ENCODE measurements at regions not wholly inside any gene's neighbourhood (a gene's known extent, or its start where the extent isn't known, plus 50 kb on each side); places are given as distances from the start of the nearest gene placed in this dataset.

DNA sequence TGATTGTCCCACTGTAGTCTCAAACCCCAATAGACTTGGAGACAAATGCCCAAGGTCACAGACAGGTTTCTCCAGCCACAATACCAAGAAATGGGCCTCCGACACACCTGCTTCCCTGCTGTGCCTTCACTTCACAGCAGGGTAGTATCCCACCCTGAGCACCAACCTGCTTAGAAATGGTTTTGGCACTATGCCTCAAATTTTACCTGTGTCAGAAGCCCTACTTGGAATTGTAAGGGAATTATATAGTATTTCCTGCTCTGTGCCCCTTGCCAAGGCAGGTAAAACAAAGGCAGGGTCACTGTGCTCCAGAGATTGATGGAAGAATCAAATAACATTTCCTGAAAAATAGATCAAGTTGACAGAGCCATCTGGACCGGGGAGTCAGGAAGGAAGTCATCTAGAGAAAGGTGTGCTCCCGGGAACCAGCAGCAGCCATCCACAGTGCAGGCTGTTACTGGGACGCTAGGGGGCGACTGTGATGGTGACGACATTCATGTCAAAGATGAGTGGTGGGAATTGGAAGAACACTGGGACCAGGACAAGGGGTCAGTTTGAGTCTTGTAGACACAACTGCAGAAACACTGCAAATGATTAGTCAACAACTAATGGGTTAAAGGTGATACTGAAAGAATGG, 117.8 kb upstream of the AKR1E2 start:
- no peak for DNase-seq (ENCODE audit: low read depth)

DNA sequence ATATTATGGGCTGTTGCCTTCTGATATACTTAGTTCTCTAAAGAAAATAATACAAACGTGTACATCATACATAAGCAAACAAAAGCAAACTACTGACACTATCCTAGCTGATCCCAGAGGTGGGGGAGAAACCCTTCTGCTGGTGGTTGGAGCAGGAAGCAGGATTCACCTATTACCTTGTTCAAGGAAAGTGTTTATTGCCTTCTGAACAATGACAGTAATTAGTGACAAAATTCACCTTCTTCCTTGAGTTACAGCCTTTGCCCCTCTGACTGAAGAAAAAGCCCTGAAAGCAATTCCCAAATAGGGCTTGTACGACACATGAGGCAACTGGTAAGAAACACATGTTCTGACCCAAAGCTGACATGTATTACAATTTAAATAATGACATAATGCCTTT, 118.8 kb upstream of the AKR1E2 start:
- DNase-seq (ENCODE audit: low read depth) = no peak
- TF ChIP-seq, protein P1, sequence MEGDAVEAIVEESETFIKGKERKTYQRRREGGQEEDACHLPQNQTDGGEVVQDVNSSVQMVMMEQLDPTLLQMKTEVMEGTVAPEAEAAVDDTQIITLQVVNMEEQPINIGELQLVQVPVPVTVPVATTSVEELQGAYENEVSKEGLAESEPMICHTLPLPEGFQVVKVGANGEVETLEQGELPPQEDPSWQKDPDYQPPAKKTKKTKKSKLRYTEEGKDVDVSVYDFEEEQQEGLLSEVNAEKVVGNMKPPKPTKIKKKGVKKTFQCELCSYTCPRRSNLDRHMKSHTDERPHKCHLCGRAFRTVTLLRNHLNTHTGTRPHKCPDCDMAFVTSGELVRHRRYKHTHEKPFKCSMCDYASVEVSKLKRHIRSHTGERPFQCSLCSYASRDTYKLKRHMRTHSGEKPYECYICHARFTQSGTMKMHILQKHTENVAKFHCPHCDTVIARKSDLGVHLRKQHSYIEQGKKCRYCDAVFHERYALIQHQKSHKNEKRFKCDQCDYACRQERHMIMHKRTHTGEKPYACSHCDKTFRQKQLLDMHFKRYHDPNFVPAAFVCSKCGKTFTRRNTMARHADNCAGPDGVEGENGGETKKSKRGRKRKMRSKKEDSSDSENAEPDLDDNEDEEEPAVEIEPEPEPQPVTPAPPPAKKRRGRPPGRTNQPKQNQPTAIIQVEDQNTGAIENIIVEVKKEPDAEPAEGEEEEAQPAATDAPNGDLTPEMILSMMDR (conservative IDR thresholded peaks at IDR 0.05; ENCODE audit: low read depth, low read length) = no peak
- no peak overlapping the region for H3K4me3 ChIP-seq (ENCODE audit: low read depth, low read length)

More for the DNA sequence above, 117.8 kb upstream of the AKR1E2 start:
- TF ChIP-seq, protein P1 (conservative IDR thresholded peaks at IDR 0.05; ENCODE audit: low read depth, low read length) = peak; percentile 44
- H3K4me3 ChIP-seq (ENCODE audit: low read depth, low read length) = no peak overlapping the region

DNA sequence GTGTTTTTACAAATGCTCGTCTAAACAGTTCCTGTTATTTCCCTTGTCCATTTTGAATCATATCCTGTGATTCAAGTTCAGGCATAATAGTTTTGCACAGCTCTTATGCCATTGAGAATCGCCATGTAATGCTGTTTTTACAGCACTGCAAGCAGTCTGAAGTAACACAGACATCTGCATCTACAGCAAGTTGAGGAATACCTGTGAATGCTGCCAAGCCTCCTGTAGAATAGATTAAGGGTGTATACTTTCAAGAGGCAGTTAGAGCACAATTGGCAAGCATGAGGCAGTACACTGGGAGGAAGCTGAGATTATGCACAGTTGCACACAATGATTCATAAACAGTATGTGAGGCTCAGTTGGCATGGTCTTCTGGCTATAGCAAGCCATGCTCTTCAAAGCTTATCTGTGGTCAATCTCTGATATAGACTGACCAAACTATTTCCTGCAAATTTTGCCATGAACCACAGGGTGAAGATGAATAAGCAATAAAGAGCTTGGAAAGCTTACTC, 121.9 kb upstream of the AKR1E2 start:
- TF ChIP-seq, protein P1 (conservative IDR thresholded peaks at IDR 0.05; ENCODE audit: low read depth, low read length) = no peak
- peak; percentile 93 for DNase-seq (ENCODE audit: low read depth)
- H3K4me3 ChIP-seq (ENCODE audit: low read depth, low read length) = no peak overlapping the region

DNA sequence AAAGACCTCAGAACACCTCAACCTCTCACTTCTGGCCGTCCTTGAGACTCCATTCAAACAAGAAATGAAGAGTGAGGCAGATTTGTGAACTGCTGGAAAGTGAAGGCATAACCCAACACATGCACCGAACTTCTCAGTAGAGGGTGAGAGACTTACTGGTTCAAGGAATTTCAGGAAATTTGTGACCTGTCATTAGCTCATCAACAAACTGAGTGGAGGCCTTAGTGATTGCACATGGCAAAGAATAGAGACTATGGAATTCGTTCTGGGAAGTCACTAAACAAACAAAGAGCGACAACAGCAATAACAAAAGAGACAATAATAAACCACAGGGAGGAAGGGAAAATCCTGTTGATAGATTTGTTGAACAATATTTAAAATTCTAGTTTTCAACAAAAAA, 125.0 kb upstream of the AKR1E2 start:
- TF ChIP-seq, protein P1 (conservative IDR thresholded peaks at IDR 0.05; ENCODE audit: low read depth, low read length) = no peak
- no peak overlapping the region for H3K4me3 ChIP-seq (ENCODE audit: low read depth, low read length)
- no peak for DNase-seq (ENCODE audit: low read depth)

DNA sequence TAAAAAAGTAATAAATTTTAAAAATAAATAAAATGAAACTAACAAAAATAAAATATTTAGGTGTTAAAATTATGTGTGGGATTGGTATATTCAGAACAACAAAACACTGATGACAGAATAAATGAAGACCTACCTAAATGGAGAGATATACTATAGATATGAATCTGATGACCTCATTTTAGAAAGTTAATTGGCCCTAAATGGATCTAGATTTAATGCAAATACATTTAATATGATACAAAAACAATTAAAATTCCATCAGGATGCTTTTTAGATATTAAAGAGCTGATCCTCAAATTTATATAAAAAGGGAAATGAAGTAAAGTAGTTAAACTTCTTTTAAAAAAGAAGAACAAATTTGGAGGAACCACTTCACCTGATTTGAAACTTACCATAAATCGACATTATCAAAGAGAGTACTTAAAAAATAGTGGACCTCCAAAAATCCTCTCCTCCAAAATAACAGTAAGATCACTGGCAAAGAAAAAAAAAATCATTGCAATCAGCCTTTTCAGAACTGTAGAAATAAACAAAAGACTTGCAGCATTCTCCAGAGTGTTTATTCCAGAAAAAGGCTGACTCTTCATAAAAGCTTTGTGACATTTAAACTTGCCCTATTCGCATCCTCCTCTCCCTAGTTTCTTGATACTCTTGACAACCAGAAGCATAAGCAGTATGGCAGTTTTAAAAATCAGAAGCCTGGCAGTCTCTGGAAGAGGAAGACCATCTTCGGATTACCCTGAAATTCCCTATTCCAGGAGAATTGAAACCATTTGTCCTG, 125.9 kb upstream of the AKR1E2 start:
- TF ChIP-seq, protein P1 (conservative IDR thresholded peaks at IDR 0.05; ENCODE audit: low read depth, low read length) = no peak
- no peak for DNase-seq (ENCODE audit: low read depth)
- no peak overlapping the region for H3K4me3 ChIP-seq (ENCODE audit: low read depth, low read length)

DNA sequence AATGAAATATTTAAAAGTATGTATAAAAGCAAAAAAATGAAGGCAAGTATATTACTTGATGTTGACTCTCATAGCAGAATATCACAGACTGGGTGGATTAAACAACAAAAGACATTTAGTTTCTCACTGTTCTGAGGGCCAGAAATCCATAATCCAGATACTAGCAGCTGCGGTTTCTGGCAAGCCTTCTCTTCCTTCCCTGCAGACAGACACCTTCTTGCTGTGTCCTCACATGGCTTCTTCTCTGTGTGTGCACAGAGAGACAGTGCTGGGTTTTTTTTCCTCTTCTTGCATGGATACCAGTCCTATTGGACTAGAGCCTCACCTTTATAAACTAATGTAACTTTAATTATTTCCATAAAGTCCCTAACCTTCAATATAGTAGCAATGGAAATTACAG, 127.9 kb upstream of the AKR1E2 start:
- TF ChIP-seq, protein P1 (conservative IDR thresholded peaks at IDR 0.05; ENCODE audit: low read depth, low read length) = no peak
- H3K4me3 ChIP-seq (ENCODE audit: low read depth, low read length) = no peak overlapping the region
- peak; percentile 61 for DNase-seq (ENCODE audit: low read depth)
